SJSA1 (cell line): ENCODE measurements at regions not wholly inside any gene's neighbourhood (a gene's known extent, or its start where the extent isn't known, plus 50 kb on each side); places are given as distances from the start of the nearest gene placed in this dataset.

Source experiments
- DNase-seq, 2 experiments: peaks; one replicate each; pipeline ENCODE4 v3.0.0-alpha.2; 2015 to 2020; ENCODE audit warnings: low spot score in 2 of 2, low read depth in 1 of 2
- H3K27ac ChIP-seq: fragments of 250-450 bp; sonication (Bioruptor Pico); 2 replicates; pipeline ENCODE4 v1.5.1; 2020; ENCODE audit warnings: mild to moderate bottlenecking, moderate library complexity
- H3K27me3 ChIP-seq: fragments of 250-450 bp; sonication (Bioruptor Pico); replicated peaks from 2 replicates; pipeline ENCODE4 v1.5.1; 2020; ENCODE audit warnings: mild to moderate bottlenecking, moderate library complexity
- H3K36me3 ChIP-seq: fragments of 250-450 bp; sonication (Bioruptor Pico); 2 replicates; pipeline ENCODE4 v1.5.1; 2020; ENCODE audit warnings: mild to moderate bottlenecking
- H3K4me1 ChIP-seq: fragments of 250-450 bp; sonication (Bioruptor Pico); replicated peaks from 2 replicates; pipeline ENCODE4 v1.6.1; 2021; ENCODE audit warnings: mild to moderate bottlenecking
- H3K4me3 ChIP-seq: fragments of 250-450 bp; sonication (Bioruptor Pico); 2 replicates; pipeline ENCODE4 v1.5.1; 2020; ENCODE audit warnings: mild to moderate bottlenecking
- H3K9me3 ChIP-seq: fragments of 250-450 bp; sonication (Bioruptor Pico); replicated peaks from 2 replicates; pipeline ENCODE4 v1.5.1; 2020; ENCODE audit warnings: mild to moderate bottlenecking

GRCh38 chr16:64136314-64136713 lies 985.5 kb downstream of the CDH11 start:
- Histone ChIP-seq H3K9me3 (no peaks in the 10 kb centered on the region), H3K27ac (no peak overlapping the region), H3K27me3 (no peaks in the 10 kb centered on the region), H3K4me1 (no peaks in the 10 kb centered on the region), H3K4me3 (no peak overlapping the region), H3K36me3 (no peaks in the 10 kb centered on the region)
- no peak for DNase-seq

GRCh38 chr16:64133366-64133765 lies 988.5 kb downstream of the CDH11 start:
- H3K9me3 ChIP-seq: no peaks in the 10 kb centered on the region
- no peak overlapping the region for H3K27ac ChIP-seq
- no peaks in the 10 kb centered on the region for H3K4me1 ChIP-seq
- H3K36me3 ChIP-seq: no peaks in the 10 kb centered on the region
- H3K4me3 ChIP-seq: no peak overlapping the region
- no peak for DNase-seq
- no peaks in the 10 kb centered on the region for H3K27me3 ChIP-seq

- DNase-seq: no peak
- Histone ChIP-seq H3K27ac (no peak overlapping the region), H3K36me3 (no peaks in the 10 kb centered on the region), H3K4me1 (no peaks in the 10 kb centered on the region), H3K4me3 (no peak overlapping the region), H3K9me3 (no peaks in the 10 kb centered on the region), H3K27me3 (no peaks in the 10 kb centered on the region)
These were observed 989.0 kb downstream of the CDH11 start for GRCh38 chr16:64132759-64133361.

GRCh38 chr16:64132190-64132589 lies 989.7 kb downstream of the CDH11 start:
- no peak for DNase-seq
- Histone ChIP-seq H3K36me3 (no peaks in the 10 kb centered on the region), H3K9me3 (no peaks in the 10 kb centered on the region), H3K27ac (no peak overlapping the region), H3K4me1 (no peaks in the 10 kb centered on the region), H3K27me3 (no peaks in the 10 kb centered on the region), H3K4me3 (no peak overlapping the region)

GRCh38 chr16:64131423-64131822 lies 990.4 kb downstream of the CDH11 start:
- H3K27me3 ChIP-seq: no peaks in the 10 kb centered on the region
- no peaks in the 10 kb centered on the region for H3K36me3 ChIP-seq
- no peak for DNase-seq
- H3K4me1 ChIP-seq: no peaks in the 10 kb centered on the region
- no peaks in the 10 kb centered on the region for H3K9me3 ChIP-seq
- H3K4me3 ChIP-seq: no peak overlapping the region
- H3K27ac ChIP-seq: no peak overlapping the region

GRCh38 chr16:64130140-64130539 lies 991.7 kb downstream of the CDH11 start:
- Histone ChIP-seq H3K27ac (no peak overlapping the region), H3K27me3 (no peaks in the 10 kb centered on the region), H3K4me3 (no peak overlapping the region), H3K4me1 (no peaks in the 10 kb centered on the region), H3K36me3 (no peaks in the 10 kb centered on the region), H3K9me3 (no peaks in the 10 kb centered on the region)
- no peak for DNase-seq

GRCh38 chr16:64122177-64122576 lies 999.7 kb downstream of the CDH11 start:
- H3K36me3 ChIP-seq: no peaks in the 10 kb centered on the region
- H3K9me3 ChIP-seq: no peaks in the 10 kb centered on the region
- H3K4me1 ChIP-seq: no peaks in the 10 kb centered on the region
- no peaks in the 10 kb centered on the region for H3K27me3 ChIP-seq
- H3K4me3 ChIP-seq: no peak overlapping the region
- no peak overlapping the region for H3K27ac ChIP-seq
- no peak for DNase-seq

GRCh38 chr16:64121473-64121872 lies 1000.4 kb downstream of the CDH11 start:
- Histone ChIP-seq H3K4me1 (no peaks in the 10 kb centered on the region), H3K9me3 (no peaks in the 10 kb centered on the region), H3K36me3 (no peaks in the 10 kb centered on the region), H3K27ac (no peak overlapping the region), H3K27me3 (no peaks in the 10 kb centered on the region), H3K4me3 (no peak overlapping the region)
- no peak for DNase-seq

GRCh38 chr16:64116151-64116550 lies 1005.7 kb downstream of the CDH11 start:
- Histone ChIP-seq H3K27me3 (no peaks in the 10 kb centered on the region), H3K27ac (no peak overlapping the region)

GRCh38 chr16:64109241-64109640 lies 1012.6 kb downstream of the CDH11 start:
- H3K4me1 ChIP-seq: no peaks in the 10 kb centered on the region
- no peak overlapping the region for H3K27ac ChIP-seq
- H3K36me3 ChIP-seq: no peaks in the 10 kb centered on the region
- H3K9me3 ChIP-seq: no peaks in the 10 kb centered on the region
- no peak overlapping the region for H3K4me3 ChIP-seq
- H3K27me3 ChIP-seq: no peaks in the 10 kb centered on the region
- no peak for DNase-seq

More at GRCh38 chr16:64116151-64116550, 1005.7 kb downstream of the CDH11 start:
- H3K4me1 ChIP-seq: no peaks in the 10 kb centered on the region
- no peak for DNase-seq
- H3K9me3 ChIP-seq: no peaks in the 10 kb centered on the region
- H3K36me3 ChIP-seq: no peaks in the 10 kb centered on the region
- H3K4me3 ChIP-seq: no peak overlapping the region

GRCh38 chr16:64102654-64103053 lies 1019.2 kb downstream of the CDH11 start:
- no peaks in the 10 kb centered on the region for H3K36me3 ChIP-seq
- no peaks in the 10 kb centered on the region for H3K4me1 ChIP-seq
- no peak overlapping the region for H3K27ac ChIP-seq
- no peaks in the 10 kb centered on the region for H3K9me3 ChIP-seq
- DNase-seq: no peak
- no peaks in the 10 kb centered on the region for H3K27me3 ChIP-seq
- H3K4me3 ChIP-seq: no peak overlapping the region

- DNase-seq: no peak
These were observed 1023.4 kb downstream of the CDH11 start for GRCh38 chr16:64098451-64098850.

GRCh38 chr16:64096689-64097088 lies 1025.2 kb downstream of the CDH11 start:
- no peaks in the 10 kb centered on the region for H3K27me3 ChIP-seq
- H3K9me3 ChIP-seq: no peaks in the 10 kb centered on the region
- no peaks in the 10 kb centered on the region for H3K36me3 ChIP-seq
- H3K4me3 ChIP-seq: no peak overlapping the region
- DNase-seq: no peak
- no peak overlapping the region for H3K27ac ChIP-seq
- peaks cover 15% of the 10 kb centered on the region for H3K4me1 ChIP-seq

More at GRCh38 chr16:64098451-64098850, 1023.4 kb downstream of the CDH11 start:
- no peak overlapping the region for H3K27ac ChIP-seq
- no peaks in the 10 kb centered on the region for H3K9me3 ChIP-seq
- no peak overlapping the region for H3K4me3 ChIP-seq
- no peaks in the 10 kb centered on the region for H3K36me3 ChIP-seq
- no peaks in the 10 kb centered on the region for H3K4me1 ChIP-seq
- H3K27me3 ChIP-seq: no peaks in the 10 kb centered on the region

- H3K27ac ChIP-seq: no peak overlapping the region
These were observed 1026.8 kb downstream of the CDH11 start for GRCh38 chr16:64094992-64095634.

More at GRCh38 chr16:64094992-64095634, 1026.8 kb downstream of the CDH11 start:
- no peak for DNase-seq
- H3K4me3 ChIP-seq: no peak overlapping the region
- no peaks in the 10 kb centered on the region for H3K27me3 ChIP-seq
- H3K9me3 ChIP-seq: no peaks in the 10 kb centered on the region
- H3K36me3 ChIP-seq: no peaks in the 10 kb centered on the region
- H3K4me1 ChIP-seq: peaks cover 16% of the 10 kb centered on the region
